A549 (cell line): ENCODE measurements at regions not wholly inside any gene's neighbourhood (a gene's known extent, or its start where the extent isn't known, plus 50 kb on each side); places are given as distances from the start of the nearest gene placed in this dataset.

ENCODE experiments used
- ATAC-seq, 2 experiments: fragments of 200-7000 bp in 1 of 2; fragments of >200 bp in 1 of 2; cut with Nextera tagmentation in 1 of 2; cut with Tn5 transposase in 1 of 2; 3 replicates each; pipeline versions ENCODE4 v1.8.0 to v1.9.1; 2018 to 2020; ENCODE audit warnings: mild to moderate bottlenecking in 1 of 2, moderate library complexity in 1 of 2
- CTCF ChIA-PET: fragments of 300-600 bp; sonication (Branson Sonifier 250); formaldehyde crosslinking; extraction: SDS; loops from one replicate; lab custom pipeline; 2021; ENCODE audit warnings: antibody characterized with exemption, inconsistent platforms; lab: Yijun Ruan, JAX
- POLR2A ChIA-PET: fragments of 350-600 bp; formaldehyde crosslinking; extraction: SDS; loops from one replicate; lab custom pipeline; 2021; ENCODE audit warnings: antibody characterized with exemption, inconsistent platforms; lab: Yijun Ruan, JAX
- DNase-seq, 2 experiments: peaks; one replicate each; pipeline versions ENCODE4 v3.0.0 to v3.0.0-alpha.2; 2011 to 2016; ENCODE audit warnings: low read depth in 1 of 2, low spot score in 1 of 2
- FAIRE-seq: peaks from 2 replicates; lab custom pipeline; 2011; peaks lifted over from hg19 to GRCh38; lab: Jason Lieb, UNC
- H3K27ac ChIP-seq, 2 experiments: fragments of >200 bp; sonication (Bioruptor Twin); formaldehyde crosslinking; 3 replicates each; pipeline ENCODE4 v1.5.1; 2016 to 2017
- H3K4me1 ChIP-seq: fragments of >200 bp; sonication (Bioruptor Twin); formaldehyde crosslinking; 3 replicates; pipeline ENCODE4 v1.6.1; 2016
- H3K4me2 ChIP-seq: fragments of >200 bp; sonication (Bioruptor Twin); formaldehyde crosslinking; 3 replicates; pipeline ENCODE4 v1.6.1; 2016
- H3K4me3 ChIP-seq: fragments of >200 bp; sonication (Bioruptor Twin); formaldehyde crosslinking; 3 replicates; pipeline ENCODE4 v1.5.1; 2016
- H3K9me3 ChIP-seq: fragments of >200 bp; sonication (Bioruptor Twin); formaldehyde crosslinking; 3 replicates; pipeline ENCODE4 v1.6.1; 2016
- CEBPB ChIP-seq, 2 experiments: fragments of >200 bp in 1 of 2; sonication (Bioruptor Twin) in 1 of 2; formaldehyde crosslinking in 1 of 2; IDR thresholded peaks; 2 replicates each; pipeline ENCODE4 v1.6.1; 2012 to 2016
- CHD2 ChIP-seq: fragments of 150-350 bp; IDR thresholded peaks from 2 replicates; pipeline ENCODE4 v1.6.1; 2014; ENCODE audit warnings: low read length; ENCODE audit not compliant: partially characterized antibody
- CHD4 ChIP-seq: fragments of 200-600 bp; sonication (generic); IDR thresholded peaks from 2 replicates; pipeline ENCODE4 v1.6.1; 2016; ENCODE audit warnings: antibody characterized with exemption, mild to moderate bottlenecking, borderline replicate concordance
- EP300 ChIP-seq, 2 experiments: fragments of >200 bp; sonication (Bioruptor Twin); formaldehyde crosslinking; IDR thresholded peaks; 2 replicates in 1 of 2; 3 replicates in 1 of 2; pipeline ENCODE4 v1.6.1; 2016 to 2017
- FOSB ChIP-seq: fragments of 250-450 bp; sonication (Bioruptor Pico); IDR thresholded peaks from 2 replicates; pipeline ENCODE4 v1.5.0; 2020; ENCODE audit warnings: mild to moderate bottlenecking, moderate library complexity
- FOSL2 ChIP-seq, 2 experiments: fragments of 450-650 bp in 1 of 2; fragments of >200 bp in 1 of 2; sonication (Bioruptor Twin) in 1 of 2; formaldehyde crosslinking; IDR thresholded peaks; 2 replicates each; pipeline versions ENCODE4 v1.5.0 to v1.6.1; 2016 to 2020; ENCODE audit warnings: mild to moderate bottlenecking in 1 of 2, moderate library complexity in 1 of 2
- FOXS1 ChIP-seq: fragments of 250-450 bp; sonication (Bioruptor Pico); IDR thresholded peaks from 2 replicates; pipeline ENCODE4 v1.5.0; 2020; ENCODE audit warnings: mild to moderate bottlenecking, moderate library complexity
- HOXB5 ChIP-seq: fragments of 250-450 bp; sonication (Bioruptor Pico); IDR thresholded peaks from 2 replicates; pipeline ENCODE4 v1.5.0; 2020; ENCODE audit warnings: mild to moderate bottlenecking, moderate library complexity
- MAZ ChIP-seq: fragments of 150-350 bp; IDR thresholded peaks from 2 replicates; pipeline ENCODE4 v1.6.1; 2014; ENCODE audit warnings: antibody characterized with exemption, low read depth, low read length, borderline replicate concordance
- NPAS2 ChIP-seq: fragments of 250-450 bp; sonication (Bioruptor Pico); IDR thresholded peaks from 2 replicates; pipeline ENCODE4 v1.8.0; 2022; ENCODE audit warnings: mild to moderate bottlenecking, moderate library complexity, borderline replicate concordance
- PHF8 ChIP-seq: fragments of 200-600 bp; sonication (generic); IDR thresholded peaks from 2 replicates; pipeline ENCODE4 v1.6.1; 2016; ENCODE audit warnings: low read depth, mild to moderate bottlenecking, antibody characterized with exemption, moderate library complexity, borderline replicate concordance
- POLR2A ChIP-seq: IDR thresholded peaks from 2 replicates; pipeline ENCODE4 v1.6.1; 2012; ENCODE audit warnings: mild to moderate bottlenecking, low read length
- POLR2AphosphoS2 ChIP-seq: conservative IDR thresholded peaks from 2 replicates; pipeline ENCODE4 v1.6.1; 2012; ENCODE audit warnings: low read length, improper control_type of control experiment, inconsistent platforms
- RAD21 ChIP-seq, 2 experiments: fragments of >200 bp in 1 of 2; sonication (Bioruptor Twin) in 1 of 2; formaldehyde crosslinking in 1 of 2; IDR thresholded peaks in 1 of 2; conservative IDR thresholded peaks in 1 of 2; 2 replicates in 1 of 2; 3 replicates in 1 of 2; pipeline ENCODE4 v1.6.1; 2012 to 2018; ENCODE audit warnings: inconsistent platforms in 1 of 2
- RARB ChIP-seq: fragments of 250-450 bp; sonication (Bioruptor Pico); IDR thresholded peaks from 2 replicates; pipeline ENCODE4 v1.8.0; 2021; ENCODE audit warnings: mild to moderate bottlenecking, moderate library complexity
- RCOR1 ChIP-seq: fragments of 150-350 bp; IDR thresholded peaks from 2 replicates; pipeline ENCODE4 v1.6.1; 2014; ENCODE audit warnings: antibody characterized with exemption, low read length, low read depth
- RFX5 ChIP-seq: fragments of 450-650 bp; IDR thresholded peaks from 2 replicates; pipeline ENCODE4 v1.7.1; 2014; ENCODE audit warnings: antibody characterized with exemption, mild to moderate bottlenecking, moderate library complexity
- TFCP2L1 ChIP-seq: fragments of 250-450 bp; sonication (Bioruptor Pico); IDR thresholded peaks from 2 replicates; pipeline ENCODE4 v1.5.0; 2021; ENCODE audit warnings: mild to moderate bottlenecking
- ZFP36 ChIP-seq: fragments of 450-650 bp; IDR thresholded peaks from 2 replicates; pipeline ENCODE4 v1.6.1; 2014; ENCODE audit warnings: borderline replicate concordance; ENCODE audit not compliant: partially characterized antibody
- ZNF302 ChIP-seq: fragments of 250-450 bp; sonication (Bioruptor Pico); IDR thresholded peaks from 2 replicates; pipeline ENCODE4 v1.9.0; 2021; ENCODE audit warnings: inconsistent platforms, mild to moderate bottlenecking, moderate library complexity
- ZSCAN20 ChIP-seq: fragments of 250-450 bp; sonication (Bioruptor Pico); IDR thresholded peaks from 2 replicates; pipeline ENCODE4 v1.8.0; 2022; ENCODE audit warnings: mild to moderate bottlenecking, moderate library complexity
- WGBS: methylation state at CpG from one replicate; pipeline ENCODE4 v1.1.6; 2017; ENCODE audit errors: missing lambda C conversion rate; 5-methylcytosine and 5-hydroxymethylcytosine counted together
- TF ChIP-seq, protein P1 (sequence below): fragments of >200 bp; sonication (Bioruptor Twin); formaldehyde crosslinking; IDR thresholded peaks from 3 replicates; pipeline ENCODE4 v1.6.1; 2016
- TF ChIP-seq, protein P2 (sequence below): IDR thresholded peaks from 2 replicates; pipeline ENCODE4 v1.6.1; 2012

DNA sequence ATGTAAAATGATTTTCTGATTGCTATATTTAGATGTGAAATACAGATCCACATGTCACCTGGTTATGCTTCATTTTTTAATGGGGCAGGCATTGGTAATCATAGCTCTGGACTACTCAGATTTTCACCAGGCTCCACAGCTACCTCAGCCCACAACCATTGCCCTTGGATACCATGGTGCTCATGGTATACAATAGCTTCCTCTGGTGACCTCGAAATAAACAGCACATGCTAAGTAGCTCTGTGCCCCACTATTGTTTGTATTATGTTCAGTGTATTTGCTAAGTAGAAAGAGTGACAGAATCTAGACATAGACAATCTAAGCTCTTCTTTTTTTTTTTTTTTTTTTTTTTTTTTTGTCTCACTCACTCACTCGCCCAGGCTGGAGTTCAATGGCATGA lies 274.4 kb upstream of the USP15 start:
- WGBS = 0% methylated on average over 2 of the region's 2 CpGs
- Histone ChIP-seq H3K4me1 (no peaks in the 10 kb centered on the region), H3K9me3 (no peaks in the 10 kb centered on the region), H3K4me2 (no peak overlapping the region), H3K4me3 (no peak overlapping the region), H3K27ac (no peak overlapping the region)
- ChIA-PET POLR2A (no interaction called here), CTCF (interaction anchor here (0.6 to 1.8 kb wide), 2 partner anchors 8 to 1469 kb away, joined by 3 to 6 read pairs; no protein-coding TSS in a partner anchor)
- FAIRE-seq (no peak), ATAC-seq (no peak), DNase-seq (no peak)
- TF ChIP-seq RARB = no peak

DNA sequence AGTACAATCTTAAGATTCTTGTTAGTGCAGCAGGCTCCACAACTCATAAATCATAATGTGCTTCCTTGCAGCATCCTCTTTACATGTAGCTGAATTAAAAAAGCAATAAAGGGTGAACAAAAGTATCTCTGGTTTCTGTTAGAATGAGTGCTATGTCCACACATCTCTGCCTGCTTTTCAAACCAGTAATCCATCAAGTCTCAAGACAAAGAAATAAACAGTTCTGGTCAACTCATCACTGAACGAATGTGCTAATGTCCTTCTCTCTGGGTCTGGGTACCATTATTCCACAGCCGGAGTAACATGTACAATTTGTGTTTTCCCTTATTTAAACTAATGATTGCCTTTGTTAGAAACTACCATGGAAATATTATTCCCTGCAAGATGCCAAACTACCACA lies 273.0 kb upstream of the USP15 start:
- H3K4me3 ChIP-seq = no peak overlapping the region
- ATAC-seq (no peak), FAIRE-seq (no peak), DNase-seq (no peak)
- 46% methylated on average over 2 of the region's 2 CpGs for WGBS
- H3K9me3 ChIP-seq = no peaks in the 10 kb centered on the region
- H3K4me1 ChIP-seq = no peaks in the 10 kb centered on the region
- ChIA-PET POLR2A (no interaction called here), CTCF (no interaction called here)
- no peak overlapping the region for H3K4me2 ChIP-seq
- no peak overlapping the region for H3K27ac ChIP-seq
- TF ChIP-seq MAZ = no peak
- no peak for TF ChIP-seq CHD2
- TF ChIP-seq FOXS1 (CRISPR knock-in tag) = no peak
- TF ChIP-seq POLR2AphosphoS2 = no peak
- TF ChIP-seq FOSL2 (IDR thresholded peaks at IDR 0.05) = no peak
- no peak for TF ChIP-seq FOSL2 (CRISPR knock-in tag; IDR thresholded peaks at IDR 0.05)
- TF ChIP-seq RFX5 = no peak
- TF ChIP-seq PHF8 = no peak
- no peak for TF ChIP-seq ZFP36
- no peak for TF ChIP-seq CEBPB (IDR thresholded peaks at IDR 0.05)

DNA sequence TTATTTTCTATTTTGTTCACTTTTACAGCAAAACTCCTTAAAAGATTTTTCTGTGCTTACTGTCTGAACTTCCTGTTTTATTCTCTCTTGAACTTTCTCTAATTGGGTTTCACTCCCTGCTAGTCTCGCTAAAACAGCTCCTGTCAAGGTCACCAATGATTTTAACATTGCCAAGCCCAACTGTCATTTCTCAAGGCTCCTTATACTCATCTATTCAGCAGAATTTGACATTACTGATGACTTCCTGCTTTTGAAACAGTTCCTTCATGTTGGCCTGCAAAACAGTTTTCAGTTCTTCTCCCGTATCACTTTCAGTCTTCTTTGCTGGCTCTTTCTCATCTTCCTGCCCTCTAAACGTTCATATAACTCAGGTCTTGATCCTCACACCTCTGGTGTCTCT lies 268.5 kb upstream of the USP15 start:
- ATAC-seq = no peak
- ChIA-PET POLR2A (no interaction called here), CTCF (interaction anchor here (1.5 kb wide), 1 partner anchor 8 kb away, joined by 3 read pairs; no protein-coding TSS in a partner anchor)
- H3K4me2 ChIP-seq = no peak overlapping the region
- no peak for FAIRE-seq
- no peak overlapping the region for H3K4me3 ChIP-seq
- H3K4me1 ChIP-seq = no peaks in the 10 kb centered on the region
- DNase-seq = no peak
- no peak overlapping the region for H3K27ac ChIP-seq
- H3K9me3 ChIP-seq = no peaks in the 10 kb centered on the region
- TF ChIP-seq RCOR1 = no peak
- TF ChIP-seq HOXB5 = no peak
- TF ChIP-seq ZSCAN20 (CRISPR knock-in tag) = no peak
- no peak for TF ChIP-seq CHD4
- TF ChIP-seq ZFP36 = no peak
- no peak for TF ChIP-seq TFCP2L1 (CRISPR knock-in tag)
- TF ChIP-seq ZNF302 (CRISPR knock-in tag) = no peak
- TF ChIP-seq RAD21 (conservative IDR thresholded peaks at IDR 0.05 in 1 of 2, IDR thresholded peaks at IDR 0.05 in 1 of 2) = no peak
- TF ChIP-seq EP300 (IDR thresholded peaks at IDR 0.05) = no peak
- TF ChIP-seq, protein P1, sequence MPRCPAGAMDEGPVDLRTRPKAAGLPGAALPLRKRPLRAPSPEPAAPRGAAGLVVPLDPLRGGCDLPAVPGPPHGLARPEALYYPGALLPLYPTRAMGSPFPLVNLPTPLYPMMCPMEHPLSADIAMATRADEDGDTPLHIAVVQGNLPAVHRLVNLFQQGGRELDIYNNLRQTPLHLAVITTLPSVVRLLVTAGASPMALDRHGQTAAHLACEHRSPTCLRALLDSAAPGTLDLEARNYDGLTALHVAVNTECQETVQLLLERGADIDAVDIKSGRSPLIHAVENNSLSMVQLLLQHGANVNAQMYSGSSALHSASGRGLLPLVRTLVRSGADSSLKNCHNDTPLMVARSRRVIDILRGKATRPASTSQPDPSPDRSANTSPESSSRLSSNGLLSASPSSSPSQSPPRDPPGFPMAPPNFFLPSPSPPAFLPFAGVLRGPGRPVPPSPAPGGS = no peak
- TF ChIP-seq FOSB = no peak
- TF ChIP-seq, protein P2, sequence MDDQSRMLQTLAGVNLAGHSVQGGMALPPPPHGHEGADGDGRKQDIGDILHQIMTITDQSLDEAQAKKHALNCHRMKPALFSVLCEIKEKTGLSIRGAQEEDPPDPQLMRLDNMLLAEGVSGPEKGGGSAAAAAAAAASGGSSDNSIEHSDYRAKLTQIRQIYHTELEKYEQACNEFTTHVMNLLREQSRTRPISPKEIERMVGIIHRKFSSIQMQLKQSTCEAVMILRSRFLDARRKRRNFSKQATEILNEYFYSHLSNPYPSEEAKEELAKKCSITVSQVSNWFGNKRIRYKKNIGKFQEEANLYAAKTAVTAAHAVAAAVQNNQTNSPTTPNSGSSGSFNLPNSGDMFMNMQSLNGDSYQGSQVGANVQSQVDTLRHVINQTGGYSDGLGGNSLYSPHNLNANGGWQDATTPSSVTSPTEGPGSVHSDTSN = no peak
- no peak for TF ChIP-seq POLR2A
- no peak for TF ChIP-seq NPAS2 (CRISPR knock-in tag)
- 2% methylated on average over 3 of the region's 3 CpGs for WGBS
